RKO (cell line): ENCODE measurements at regions not wholly inside any gene's neighbourhood (a gene's known extent, or its start where the extent isn't known, plus 50 kb on each side); places are given as distances from the start of the nearest gene placed in this dataset.
"Not testable (repeated sequence)": the region's sequence is repeated elsewhere in the genome, so short reads cannot be mapped to it uniquely, and the experiment has no call there.

Experiments
- DNase-seq: peaks from one replicate; pipeline ENCODE4 v3.0.0-alpha.2; 2016; ENCODE audit warnings: low spot score

DNA sequence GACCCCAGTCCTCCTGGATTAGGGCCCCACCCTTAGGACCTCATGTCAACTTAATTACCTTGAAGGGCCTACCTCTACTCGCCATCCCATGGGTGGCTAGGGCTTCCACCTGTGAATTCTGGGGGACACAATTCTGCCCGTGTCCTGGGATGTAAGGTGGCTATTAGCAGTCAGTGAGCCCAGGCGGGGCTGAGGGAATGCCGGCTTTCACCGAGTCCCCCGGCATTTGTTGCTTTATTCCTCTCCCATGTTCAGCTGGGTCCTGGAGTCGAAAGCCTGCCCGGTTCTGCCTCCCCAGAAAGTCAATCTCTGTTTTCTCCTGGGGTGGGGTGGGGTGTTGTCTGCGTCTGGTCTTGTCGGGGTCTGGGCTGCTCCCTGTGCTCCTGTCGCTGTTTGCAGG, 125.6 kb downstream of the GLRX3 start:
- no peak for DNase-seq

DNA sequence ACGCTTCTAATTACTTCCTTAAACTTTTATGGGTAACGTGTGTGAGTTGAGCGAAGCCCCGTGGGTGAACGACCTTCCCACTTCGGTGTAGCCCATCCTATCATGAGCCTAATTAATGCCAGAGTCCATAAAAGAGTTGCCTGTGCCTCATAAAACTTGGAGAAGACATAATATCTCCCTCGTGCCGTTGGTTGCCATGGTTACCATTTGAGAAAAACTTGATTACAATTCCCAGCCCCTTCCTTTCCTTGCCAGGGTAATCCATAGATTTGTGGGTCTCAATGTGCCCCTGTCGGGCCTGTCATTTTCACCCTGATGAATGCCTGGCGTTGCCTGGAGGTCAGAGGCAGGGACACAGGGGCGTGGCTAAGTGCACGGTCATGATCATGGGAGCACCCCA, 127.1 kb downstream of the GLRX3 start:
- no peak for DNase-seq

DNA sequence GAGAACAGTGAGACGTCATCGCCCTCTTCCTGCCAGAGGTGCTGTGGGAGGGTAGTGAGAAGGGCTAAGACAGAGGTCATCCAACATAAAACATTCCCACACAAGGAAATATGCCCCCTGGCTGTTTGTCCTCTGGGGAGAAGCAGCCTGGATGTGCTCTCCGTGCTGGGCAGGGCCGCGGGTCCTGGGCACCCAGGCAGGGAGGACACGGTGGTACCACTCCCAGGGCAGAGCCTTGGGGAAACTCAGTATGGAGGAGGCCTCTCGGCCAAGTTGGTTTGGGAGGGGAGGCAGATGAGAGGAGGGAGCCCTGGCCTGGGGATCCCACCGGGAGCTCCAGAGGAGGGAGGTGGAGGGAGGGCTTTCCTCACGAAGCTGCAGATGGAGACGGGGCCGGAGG, 129.4 kb downstream of the GLRX3 start:
- DNase-seq: no peak

DNA sequence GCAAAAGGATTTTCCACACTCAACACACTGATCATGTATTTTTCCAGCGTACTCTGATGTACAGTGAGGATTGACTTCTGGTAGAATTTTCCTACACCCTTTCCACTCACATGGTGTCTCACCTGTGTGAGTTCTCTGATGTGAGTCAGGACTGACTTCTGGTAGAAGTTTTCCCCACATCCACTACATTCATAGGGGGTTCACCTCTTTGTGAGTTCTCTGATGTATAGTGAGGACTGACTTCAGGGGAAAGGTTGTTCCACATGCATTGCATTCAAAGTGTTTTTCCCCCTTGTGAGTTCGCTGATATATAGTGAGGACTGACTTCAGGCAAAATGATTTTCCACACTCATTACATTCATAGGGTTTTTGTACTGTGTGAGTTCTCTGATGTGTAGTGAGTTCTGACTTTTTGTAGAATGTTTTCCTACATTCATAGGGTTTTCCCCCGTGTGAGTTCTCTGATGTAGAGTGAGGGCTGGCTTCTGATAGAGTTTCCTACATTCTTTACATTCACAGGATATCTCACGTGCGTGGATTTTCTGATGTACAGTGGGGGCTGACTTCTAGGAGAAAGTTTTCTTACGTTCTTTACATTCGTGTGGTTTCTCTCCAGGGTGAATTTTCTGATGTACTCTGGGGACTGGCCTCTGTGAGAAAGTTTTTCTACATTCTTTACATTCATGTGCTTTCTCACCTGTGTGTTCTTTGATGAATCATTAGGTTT, 146.5 kb downstream of the GLRX3 start:
- DNase-seq: no peak

DNA sequence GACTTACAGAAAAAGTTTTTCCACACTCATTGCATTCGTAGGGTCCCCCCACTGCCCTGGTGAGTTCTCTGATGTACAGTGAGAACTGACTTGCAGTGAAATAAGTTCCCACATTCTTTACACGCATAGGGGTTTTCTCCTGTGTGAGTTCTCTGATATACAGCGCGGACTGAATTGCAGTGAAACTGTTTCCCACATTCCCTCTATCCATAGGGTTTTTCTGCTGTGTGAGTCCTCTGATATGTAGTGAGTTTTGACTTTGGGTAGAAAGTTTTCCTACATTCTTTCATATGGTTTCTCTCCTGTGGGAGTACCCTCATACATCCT, 147.0 kb downstream of the GLRX3 start:
- DNase-seq: no peak

DNA sequence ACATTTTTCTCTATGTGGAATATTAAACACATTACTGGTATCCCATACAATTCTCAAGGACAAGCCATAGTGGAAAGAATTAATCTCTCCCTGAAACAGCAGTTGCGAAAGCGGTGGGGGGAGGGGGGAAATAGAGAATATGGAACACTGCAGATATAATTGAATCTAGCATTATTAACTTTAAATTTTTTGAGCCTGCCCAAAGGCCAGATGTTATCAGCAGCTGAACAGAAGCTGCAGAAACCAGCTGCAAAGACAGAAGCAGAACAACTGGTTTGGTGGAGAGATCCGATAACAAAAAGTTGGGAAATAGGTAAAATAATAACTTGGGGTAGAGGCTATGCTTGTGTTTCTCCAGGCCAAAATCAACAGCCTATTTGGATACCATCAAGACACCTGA, 159.6 kb downstream of the GLRX3 start:
- DNase-seq: not testable (repeated sequence)

DNA sequence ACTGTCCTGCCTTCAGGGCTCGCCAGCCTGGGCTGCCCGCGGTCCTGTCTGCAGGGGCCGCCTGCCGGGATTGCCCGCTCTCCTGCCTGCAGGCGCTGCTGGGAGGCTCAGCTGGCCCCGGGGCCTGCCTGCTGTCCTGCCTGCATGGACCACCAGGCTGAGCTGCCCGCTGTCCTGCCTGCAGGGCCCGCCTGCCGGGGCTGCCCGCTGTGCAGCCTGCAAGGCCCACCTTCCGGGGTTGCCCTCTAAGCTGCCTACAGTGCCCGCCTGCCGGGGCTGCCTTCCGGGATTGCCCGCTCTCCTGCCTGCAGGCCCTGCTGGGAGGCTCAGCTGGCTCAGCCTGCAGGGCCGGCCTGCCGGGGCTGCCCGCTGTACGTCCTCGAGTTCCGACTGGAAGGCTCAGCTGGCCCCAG, 164.4 kb downstream of the GLRX3 start:
- DNase-seq: peak; percentile 89

DNA sequence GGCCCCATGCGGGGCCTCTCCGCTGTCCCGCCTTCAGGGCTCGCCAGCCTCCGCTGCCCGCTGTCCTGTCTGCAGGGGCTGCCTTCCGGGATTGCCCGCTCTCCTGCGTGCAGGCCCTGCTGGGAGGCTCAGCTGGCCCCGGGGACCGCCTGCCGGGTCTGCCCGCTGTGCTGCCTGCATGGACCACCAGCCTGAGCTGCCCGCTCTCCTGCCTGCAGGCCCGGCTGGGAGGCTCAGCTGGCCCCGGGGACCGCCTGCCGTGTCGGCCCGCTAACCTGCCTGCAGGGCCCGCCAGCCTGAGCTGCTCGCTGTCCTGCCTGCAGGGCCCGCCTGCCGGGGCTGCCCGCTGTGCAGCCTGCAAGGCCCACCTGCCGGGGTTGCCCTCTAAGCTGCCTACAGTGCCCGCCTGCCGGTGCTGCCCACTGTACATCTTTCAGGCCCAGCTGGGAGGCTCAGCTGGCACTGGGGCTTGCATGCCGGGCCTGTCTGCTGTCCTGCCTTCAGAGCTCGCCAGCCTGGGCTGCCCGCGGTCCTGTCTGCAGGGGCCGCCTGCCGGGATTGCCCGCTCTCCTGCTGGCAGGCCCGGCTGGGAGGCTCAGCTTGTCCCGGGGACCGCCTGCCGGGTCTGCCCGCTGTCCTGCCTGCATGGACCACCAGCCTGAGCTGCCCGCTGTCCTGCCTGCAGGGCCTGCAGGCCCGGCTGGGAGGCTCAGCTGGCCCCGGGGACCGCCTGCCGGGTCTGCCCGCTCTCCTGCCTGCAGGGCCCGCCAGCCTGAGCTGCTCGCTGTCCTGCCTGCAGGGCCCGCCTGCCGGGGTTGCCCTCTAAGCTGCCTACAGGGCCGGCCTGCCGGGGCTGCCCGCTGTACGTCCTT, 165.1 kb downstream of the GLRX3 start:
- DNase-seq: peak; percentile 88

DNA sequence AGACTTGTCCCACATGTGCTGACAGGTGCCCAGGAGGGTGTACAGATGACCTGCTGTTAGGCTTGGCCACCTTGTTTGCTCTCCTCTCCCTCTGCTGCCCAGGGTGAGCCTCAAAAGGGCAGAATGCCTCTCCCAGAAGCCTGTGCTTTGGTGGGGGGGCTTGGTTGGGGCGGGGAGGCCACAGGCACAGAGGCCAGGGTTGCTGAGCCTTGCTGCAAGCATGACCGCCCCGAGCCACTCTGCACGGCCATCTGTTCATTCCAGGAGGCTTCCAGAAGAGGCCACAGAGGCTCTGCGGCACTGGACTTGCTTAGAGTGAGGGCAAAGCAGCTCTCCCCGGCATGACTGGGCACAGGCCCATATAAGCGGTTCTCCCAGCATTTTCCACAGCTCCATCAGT, 190.8 kb downstream of the GLRX3 start:
- DNase-seq: no peak

DNA sequence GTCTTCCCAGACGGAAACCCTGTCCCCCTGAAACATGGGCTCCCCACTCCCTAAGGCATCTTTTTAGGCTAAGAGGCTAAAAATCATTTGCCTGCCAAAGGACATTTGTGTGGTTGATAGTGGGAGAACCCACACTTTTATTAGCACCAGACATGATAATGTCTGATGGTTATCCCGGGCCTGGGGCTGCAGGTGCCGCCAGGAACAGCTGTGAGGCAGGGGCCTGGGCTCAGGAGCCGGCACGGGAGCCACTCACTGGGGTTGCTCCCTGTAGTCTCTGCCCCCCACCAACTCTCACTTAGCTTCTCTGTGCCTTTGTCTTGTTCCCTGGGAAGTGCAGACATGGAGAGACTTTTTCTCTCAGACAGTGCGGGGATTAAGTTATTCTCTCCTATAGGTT, 193.6 kb downstream of the GLRX3 start:
- no peak for DNase-seq

DNA sequence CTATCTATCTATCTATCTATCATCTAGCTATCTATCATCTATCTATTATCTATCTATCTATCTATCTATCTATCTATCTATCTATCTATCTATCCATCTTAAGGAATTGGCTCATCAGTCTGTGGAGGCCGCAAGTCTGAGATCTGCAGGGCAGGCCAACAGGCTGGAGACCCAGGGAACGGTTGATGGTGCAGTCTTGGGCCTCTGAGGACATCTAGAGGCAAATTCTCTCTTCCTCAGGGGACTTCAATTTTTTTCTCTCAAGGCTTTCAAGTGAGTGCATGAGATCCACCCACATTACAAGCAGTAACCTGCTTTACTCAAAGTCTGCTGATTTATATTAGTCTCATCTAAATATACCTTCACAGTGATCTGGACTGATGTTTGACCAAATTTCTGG, 197.0 kb downstream of the GLRX3 start:
- peak; percentile 68 for DNase-seq

DNA sequence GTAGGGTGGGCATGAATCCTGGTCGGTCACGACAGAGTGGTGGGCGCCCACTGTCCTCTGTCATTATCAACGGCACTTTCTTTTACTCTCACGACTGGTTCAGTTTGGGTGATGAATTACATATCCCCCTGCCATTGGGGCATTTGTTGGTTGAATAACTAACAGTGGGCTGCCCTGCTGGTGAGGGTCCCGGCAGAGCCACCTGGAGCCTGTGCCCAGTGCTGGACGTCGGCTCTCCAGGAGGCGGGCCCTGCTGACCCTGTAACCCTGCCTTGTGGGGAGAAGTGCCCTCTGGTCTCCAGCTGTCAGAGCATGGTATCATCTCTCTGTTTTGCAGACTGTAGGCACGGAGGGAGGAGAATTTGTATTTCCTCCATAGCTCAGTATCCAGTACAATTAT, 199.1 kb downstream of the GLRX3 start:
- no peak for DNase-seq

DNA sequence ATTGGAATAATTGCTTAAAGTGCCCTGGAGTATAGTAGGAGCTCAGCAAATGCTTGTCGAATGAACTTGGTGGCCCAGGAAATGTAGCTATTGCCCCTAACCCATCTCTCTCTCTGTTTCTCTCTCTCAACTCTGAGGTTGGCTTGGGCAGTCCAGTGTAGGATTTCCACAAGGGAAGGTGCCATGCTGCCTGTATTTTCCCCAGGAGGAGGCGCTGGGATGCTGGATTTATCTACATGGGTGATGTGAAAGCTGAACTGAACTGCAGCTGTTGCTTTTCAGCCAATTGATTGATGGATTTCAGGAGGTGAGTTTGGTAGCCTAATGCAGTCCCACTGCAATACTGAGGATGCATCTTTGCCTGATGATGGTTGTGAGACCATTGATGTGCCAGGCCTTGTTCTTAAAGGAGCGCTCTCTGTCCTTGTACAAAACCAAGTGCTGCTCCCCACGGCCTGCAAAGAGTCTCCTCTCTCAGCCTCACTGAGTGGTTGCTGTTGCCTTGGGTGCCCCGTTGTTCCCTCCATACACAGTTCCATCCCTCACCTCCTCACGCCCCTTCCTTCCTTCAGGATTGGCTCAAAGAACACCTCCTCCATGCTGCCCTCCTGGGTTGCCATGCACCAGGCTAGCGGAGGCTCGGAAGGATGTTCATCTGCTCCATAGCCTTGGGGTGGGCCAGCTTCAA, 200.6 kb downstream of the GLRX3 start:
- no peak for DNase-seq

DNA sequence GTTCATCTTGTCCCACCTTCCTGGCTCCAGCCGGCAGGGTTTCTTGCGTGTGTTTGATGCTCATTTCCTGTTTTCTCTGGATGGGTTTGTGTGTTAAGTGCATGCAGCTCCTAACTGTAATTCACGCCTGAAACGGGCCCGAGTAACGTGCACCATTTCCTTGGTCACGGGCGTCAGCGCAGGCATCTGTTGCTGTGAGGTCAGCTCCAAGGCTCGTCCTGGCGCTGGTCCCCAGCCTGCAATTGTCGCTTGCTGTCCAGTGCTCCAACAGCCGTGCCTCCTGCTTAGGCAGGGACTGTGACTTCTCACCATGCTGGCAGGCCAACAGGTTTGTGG, 201.1 kb downstream of the GLRX3 start:
- DNase-seq: no peak

DNA sequence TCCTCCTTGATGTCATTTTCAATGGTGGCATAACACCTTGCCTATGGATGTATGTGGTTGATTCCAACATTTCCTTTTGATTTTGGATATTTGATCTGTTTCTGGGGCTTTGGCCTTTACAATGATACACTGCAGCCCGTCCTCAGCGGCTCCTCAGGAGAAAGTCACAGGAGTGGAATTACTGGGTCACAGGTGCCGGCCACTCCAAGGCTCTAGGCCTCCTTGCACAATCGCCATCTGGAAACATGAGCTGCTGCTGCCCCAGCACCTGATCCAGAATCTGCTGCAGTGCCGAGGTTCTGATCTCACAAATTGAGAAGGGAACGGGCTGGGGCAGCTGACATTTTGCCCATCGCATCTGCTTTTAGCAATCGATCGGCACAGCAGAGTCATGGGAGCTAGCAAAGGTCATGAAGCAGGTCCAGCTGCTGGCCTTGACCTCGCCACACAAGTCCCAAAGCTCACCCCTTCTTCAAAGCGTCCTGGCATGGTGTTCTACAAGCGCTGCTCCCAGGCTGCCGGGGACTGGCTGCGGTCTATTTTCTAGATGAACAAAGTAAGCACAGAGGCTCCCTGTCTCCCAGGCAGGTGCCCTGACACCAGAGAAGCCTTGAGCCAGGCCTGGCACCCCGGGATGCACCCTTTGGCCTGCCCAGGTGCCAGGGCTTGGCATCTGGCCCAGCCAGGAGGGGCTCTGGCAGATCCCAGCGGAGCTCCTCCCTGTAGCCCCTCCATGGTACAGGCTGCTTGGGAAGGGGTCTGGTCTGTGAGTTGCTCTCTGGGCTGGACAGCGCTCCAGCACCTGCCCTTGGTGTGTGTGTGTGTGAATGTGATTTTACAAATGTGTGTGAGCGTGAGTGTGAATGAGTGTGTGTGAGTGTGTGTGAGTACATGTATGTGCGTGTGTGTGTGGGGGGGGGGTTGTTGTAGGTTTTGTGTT, 201.8 kb downstream of the GLRX3 start:
- no peak for DNase-seq

DNA sequence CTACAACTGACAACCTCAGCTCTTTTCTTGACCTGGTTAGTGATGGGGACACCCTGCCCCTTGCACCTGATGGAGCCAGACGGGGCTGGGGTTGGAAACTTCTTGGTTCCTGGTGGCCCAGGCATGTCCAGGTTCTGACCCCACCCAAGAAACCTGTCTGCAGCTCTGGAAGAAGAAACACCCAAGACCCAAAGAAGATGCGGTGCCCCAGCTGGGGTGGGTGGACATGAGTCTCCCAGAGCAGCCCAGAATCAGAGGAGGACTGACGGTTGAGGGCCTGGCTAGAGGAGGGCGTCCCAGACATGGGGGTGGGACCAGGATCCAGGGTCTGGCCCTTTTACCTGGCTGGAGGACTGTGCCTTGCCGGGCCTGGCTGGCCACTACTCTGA, 202.4 kb downstream of the GLRX3 start:
- DNase-seq: no peak

DNA sequence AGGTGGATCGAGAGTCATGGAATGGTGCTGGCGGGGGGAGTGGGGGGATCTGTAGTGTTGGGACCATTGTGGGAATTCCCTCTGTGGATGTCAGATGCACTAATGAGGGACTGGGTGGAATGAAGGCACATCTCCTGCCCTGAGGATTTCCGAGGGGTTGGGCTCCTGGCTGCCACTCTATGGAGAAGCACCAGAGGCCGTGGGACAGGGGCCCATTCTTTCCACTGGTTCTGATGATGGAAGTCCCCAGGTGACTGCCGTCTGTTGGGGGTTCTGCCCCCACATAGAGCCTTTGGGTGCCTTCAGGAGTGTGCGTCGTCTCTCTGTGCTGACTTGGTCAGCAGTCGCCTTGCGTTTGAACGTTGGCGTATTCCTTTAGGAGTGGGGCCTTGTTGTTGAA, 202.9 kb downstream of the GLRX3 start:
- no peak for DNase-seq

DNA sequence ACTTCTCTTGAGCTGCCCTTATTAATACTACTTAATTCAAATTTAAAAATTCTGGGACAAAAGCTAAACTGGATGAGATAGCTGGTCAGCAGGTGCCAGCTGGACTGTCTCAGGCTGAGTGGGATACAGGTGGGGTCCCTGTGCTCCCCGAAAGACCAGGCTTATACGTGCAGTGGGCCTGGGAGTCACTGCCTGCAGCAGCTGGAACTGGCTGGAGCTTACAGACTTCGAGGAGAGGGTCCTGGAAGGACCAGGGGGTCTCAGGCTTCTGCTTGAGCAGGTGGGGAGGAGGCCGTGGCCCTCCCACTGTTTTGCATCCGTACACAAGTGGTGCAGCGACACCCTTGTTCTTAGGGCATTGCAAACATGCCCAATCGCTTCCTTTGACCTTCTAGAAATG, 203.7 kb downstream of the GLRX3 start:
- DNase-seq: no peak

DNA sequence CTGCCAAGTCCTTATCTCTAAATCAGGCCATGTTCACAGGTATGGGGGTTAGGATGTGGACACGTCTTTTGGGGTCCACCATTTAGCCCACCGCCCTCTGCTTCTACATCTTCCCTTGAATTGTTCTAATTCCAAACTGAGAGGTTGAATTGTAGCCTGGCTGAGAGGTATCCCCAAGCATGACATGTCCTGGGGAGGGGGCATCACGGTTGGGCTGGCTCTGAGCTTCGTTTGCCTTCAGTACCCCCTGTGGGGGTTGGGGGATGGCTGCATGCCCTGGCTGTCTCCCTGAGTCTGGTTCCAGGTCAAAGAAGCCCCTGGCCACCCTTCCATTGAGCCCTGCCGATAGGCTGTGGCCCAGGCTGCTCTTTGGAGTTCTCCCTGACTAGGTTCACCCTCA, 204.6 kb downstream of the GLRX3 start:
- no peak for DNase-seq

DNA sequence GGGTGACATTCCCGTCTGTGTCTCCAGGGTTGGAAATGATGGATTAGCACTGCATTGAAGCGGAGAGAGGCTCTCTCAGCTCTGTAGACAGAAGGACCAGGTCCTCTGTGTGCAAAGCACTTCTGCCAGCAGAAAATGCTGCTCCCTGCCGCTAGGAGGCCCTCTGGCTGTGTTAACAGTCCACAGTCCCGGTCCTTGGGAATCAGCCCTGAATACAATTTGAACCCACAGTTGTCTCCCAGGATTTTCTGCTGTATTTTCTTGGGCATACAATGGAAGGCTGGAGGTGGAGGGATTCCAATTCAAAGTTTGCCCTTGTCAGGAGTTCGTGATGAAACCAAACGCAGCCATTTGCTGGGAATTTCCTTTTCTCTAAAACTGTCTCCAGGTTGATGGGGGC, 205.2 kb downstream of the GLRX3 start:
- peak; percentile 28 for DNase-seq

DNA sequence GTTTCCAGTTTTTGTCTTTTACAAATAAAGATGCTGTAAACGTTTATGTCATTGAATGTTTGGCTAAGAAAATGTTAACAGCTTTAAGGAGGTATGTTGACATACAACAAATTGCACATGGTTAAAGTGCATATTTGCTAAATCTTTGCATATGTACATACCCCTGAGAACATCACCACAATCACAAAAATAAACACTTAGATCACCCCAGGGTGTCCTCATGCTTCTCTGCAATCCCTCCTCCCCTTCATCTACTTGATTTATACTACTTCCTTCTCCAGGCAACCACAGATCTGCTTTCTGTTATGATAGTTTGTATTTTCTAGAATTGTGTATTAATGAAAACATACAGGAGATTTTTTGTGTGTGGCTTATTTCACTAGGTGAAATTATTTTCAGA, 209.5 kb downstream of the GLRX3 start:
- DNase-seq: no peak

DNA sequence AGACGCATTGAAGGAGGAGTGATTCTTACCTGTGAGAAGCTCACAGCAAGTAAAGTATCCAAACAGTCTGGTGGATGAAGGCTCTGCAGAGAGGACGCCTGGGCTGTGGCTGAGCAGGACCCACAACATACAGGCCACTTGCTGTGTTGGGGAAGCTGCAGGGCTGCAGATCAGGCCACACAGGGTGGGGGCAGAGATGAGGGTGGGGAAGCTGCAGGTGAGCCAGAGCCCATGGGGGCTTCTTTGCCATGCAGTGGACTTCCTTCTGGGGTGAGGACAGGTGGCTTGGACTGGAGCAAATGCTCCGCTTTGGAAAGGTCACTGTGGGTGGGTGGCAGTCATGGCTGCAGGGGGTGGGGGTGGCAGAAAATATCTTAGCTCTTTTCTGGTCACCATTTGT, 214.8 kb downstream of the GLRX3 start:
- no peak for DNase-seq
